ENCODE measurements at regions not wholly inside any gene's neighbourhood (a gene's known extent, or its start where the extent isn't known, plus 50 kb on each side); places are given as distances from the start of the nearest gene placed in this dataset.

DNA sequence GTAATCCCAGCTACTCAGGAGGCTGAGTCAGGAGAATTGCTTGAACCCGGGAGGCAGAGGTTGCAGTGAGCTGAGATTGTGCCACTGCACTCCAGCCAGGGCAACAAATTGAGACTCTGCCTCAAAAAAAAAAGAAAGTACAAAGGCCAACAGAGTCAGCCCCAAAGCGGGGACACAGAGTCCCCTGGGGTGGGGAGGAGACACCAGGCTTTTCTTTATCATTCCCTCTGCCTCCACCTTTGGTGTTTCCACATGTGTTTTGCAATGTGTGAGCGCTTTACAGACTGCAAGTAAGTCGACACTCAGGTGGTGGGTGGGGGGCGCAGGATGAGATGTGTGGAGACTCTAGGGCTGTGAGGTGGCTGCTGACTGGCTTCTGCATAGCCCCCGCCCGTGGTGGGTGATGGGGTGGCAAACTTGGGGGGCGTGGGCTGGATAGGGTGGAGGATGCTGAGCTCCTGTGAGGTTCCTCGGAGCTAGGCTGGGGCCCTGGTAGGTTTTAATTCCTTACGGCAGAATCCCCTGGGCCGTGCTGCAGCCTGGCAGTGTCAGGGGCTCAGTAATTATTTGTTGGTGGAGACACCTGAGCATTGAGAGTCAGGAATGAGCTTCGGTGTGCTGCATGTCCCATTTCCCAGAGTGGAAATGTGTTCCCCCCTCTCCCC is 177.2 kb downstream of the CTTN start:
- no peak for DNase-seq

DNA sequence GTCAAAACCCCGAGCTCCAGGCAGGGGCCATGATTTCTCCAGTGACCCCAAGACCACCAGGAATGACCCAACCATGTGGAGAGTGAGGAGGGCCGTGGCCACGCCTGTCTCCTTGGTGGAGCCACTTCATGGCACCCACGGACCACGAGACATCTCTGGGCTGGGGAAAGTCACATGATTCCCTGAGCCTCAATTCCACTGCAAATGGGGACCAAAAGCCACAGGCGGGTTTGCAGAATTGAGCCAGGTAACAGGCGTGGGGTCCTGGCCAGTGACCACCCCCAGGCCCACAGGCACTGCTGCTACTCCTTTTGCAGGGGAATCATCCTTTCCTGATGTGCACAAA is 178.9 kb downstream of the CTTN start:
- DNase-seq = no peak

DNA sequence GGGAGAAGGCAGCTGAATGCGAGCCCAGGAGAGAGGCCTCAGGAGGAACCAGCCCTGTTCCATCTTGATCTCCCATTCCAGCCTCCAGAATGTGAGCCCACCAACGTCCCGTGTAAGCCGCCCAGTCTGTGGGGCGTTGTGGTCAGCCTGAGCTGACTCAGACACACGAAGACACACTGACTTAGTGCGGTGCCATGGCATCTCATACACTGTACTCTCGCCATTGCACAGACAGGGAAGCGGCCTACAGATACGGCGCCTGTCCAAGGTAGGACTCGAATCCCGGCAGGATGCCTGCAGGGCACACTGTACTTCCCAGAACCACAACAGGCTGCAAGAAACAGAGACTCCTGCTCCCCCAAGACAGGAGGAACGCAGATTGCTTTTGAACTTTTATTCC is 179.6 kb downstream of the CTTN start:
- DNase-seq = no peak

DNA sequence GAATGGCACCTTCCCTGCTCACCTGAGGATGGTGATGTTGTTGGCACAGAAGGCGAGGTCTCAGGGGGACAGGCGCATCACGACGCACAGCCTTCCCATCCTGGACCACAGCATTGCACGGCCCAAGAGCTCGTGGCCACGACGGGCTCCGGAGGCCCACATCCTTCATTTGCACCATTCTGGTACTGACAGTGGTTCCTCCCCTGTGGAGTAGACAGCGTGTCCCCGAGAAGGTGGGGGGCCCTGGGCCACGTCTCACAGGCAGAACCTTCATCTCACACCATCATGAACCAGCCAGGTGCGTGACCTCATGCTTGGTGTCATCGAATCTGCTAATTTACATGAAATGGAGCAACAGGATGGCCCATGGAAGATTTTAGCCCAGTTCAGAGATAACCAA is 180.0 kb downstream of the CTTN start:
- DNase-seq = no peak

DNA sequence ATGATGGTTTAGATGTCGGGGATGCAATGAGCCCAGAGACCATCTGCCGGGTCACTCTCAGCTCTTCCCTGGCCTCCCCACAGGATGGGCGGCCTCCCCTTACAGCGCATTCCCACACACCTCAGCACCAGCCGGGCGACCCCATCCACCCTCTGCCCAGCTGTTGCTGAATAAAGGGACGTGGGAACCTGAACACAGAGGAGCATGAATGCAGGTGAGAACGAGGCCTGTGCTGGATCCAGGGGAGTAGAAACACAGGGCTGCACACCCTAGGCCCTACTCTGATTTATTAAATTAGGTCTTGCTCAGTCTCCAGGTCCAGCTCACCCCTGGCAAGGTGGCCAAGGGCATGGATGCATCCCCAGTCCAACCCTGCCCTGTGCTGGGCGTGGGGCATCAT is 180.5 kb downstream of the CTTN start:
- no peak for DNase-seq

DNA sequence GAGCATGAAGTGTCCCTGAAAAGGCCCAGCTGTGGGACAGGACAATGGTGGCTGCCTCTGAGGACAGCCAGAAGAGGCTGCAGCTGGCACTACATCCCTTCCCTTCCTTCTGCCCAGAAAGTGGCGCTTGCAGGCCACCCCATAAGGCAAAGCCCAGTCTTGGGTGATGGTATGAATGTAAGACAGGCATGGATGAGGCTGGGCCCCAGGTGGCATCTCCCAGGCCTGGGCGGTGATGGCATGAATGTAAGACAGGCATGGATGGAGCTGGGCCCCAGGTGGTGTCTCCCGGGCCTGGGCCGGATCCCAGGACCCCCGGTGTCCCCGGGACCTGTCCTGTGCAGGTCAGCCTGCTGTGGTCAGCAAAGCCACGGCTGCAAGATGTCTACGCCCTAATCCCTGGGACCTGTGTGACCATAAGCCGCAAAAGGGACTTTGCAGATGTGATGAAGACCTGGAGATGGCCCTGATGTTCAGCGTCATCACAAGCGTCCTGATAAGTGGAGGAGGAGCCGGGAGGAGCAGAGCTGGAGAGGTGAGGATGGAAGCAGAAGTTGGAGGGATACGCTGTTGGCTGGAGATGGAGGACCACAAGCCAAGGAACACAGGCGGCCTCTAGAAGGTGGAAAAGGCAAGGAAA is 181.1 kb downstream of the CTTN start:
- no peak for DNase-seq

DNA sequence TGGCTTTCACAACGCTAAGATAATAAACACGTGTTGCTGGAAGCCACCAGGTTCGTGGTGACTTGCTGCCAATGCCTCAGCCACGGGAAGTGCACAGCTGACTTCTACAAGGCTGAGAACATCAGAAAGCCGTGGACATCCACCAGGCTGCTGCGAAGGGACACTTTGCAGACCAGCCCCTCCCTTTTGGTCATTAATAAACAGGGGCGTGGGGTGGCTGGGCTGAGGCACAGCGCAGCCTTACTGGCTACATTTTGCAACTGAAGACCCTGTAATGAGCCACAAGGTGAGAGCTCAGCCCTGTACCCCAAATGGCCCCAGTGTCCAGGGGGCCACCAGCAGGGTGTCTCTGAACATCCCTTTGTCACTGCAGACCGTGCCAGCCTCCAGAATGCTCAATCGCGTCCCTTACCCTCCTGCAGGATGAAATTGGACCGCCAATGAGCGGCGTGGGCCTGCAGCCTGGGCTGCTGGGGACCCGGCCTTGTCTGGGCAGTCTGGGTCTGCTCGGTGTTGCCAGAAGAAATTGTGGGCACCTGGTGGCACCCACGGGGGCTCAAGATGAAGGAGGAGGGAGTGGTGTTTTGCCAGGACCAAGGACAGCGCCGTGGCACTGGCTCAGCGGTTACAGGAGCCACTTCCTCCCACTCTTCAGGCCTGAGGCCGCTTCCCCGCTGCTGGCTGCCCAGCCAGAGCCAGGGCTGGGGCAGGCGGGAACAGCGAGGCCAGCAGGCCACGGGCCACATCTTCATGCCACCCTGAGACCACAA is 181.9 kb downstream of the CTTN start:
- DNase-seq = no peak

DNA sequence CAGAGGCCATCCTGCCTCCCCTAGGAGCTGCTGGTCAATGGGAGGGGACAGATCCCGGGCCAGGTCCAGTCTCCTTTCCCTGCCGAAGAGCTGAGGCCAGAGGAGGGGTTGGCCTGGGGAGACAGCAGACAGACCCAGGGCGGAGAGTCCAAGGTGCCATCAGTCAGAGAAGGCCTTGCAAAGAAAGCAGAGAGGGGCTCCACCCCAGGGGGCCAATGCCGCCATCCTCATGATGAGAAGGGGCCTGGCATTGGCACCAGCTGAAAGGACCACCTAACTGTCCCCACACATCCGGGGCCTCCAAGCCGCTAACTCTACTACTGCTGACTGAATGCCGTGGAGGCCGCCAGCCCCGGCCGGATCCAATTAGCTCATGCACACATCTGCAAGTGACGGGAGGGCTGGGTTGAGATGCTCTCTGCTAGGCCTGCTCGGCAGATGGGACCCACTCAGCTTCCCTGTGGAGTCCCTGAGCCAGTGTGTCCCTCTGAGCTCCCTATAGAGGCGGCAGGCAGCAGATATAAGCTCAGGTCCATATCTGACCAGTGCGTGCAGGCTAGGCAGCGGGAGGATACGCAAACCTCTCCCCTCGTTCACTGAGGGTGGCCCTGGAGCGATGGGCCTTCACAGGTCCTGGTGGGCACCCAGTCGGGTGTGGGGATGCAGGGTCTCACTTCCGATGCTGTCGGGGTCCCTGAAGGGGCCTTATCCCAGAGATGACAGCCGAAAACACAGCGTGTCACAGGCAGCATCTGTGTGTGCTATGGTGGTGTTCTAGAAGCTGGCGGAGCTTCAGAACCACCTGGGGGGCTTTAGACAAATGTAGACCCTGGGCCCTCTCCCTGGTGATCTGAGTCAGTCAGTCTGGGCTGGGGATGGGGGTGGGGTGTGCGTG is 183.9 kb downstream of the CTTN start:
- no peak for DNase-seq

DNA sequence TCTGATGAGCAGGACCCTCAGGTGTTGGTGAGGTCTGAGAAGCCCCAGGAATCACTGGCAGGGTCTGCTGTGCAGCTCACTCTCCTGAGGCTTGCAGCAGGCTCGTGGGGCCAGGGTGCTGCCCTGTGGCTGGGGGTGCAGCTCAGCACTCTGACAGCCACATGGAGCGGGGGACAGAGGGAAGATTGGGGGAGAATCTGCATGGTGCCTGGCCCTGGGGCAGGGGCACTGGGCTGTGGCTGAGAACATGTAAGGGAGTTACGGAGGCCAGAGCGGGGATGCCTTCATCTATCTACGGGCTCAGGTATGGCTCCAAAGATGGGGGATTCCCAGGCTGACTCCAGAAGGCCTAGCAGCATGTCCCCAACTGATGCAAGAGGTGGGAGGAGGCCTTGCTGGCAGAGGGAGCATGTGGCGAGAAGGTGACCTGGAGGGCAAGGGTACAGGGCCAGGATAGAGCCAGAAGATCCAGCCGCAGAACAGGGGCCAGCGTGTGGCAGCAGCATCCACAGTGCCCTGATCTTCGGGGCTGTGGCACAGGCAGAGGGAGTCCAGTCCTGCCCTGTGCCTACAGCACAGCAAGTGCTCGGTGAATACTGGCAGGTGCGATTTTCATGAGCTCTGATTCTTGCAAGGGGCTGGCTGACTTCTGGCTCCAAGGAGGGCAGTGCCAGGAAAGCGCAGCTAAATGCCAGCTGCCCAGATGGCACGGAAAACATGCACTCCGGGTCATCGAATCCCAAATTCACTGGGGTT is 184.7 kb downstream of the CTTN start:
- DNase-seq = no peak

DNA sequence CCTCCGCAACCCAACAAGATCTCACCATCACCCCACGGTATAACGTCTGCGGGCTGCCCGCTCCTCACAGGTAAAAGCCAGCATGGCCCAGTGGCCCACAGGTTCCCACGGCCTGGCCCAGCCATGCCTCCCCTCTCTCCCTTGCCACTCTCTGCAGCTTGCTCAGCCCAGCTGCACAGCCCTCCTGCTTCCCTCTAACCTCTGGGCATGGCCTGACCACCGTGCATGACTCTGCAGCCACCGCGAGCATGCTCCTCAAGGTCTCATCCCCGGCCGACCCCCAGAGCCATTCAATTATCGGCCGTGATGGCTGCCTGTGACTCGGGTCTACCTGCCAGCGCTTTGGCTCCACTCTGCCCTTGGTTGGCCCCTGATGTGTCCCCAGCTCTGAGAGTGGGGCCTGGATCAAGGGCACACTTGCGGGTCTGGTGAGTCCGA is 185.5 kb downstream of the CTTN start:
- no peak for DNase-seq

DNA sequence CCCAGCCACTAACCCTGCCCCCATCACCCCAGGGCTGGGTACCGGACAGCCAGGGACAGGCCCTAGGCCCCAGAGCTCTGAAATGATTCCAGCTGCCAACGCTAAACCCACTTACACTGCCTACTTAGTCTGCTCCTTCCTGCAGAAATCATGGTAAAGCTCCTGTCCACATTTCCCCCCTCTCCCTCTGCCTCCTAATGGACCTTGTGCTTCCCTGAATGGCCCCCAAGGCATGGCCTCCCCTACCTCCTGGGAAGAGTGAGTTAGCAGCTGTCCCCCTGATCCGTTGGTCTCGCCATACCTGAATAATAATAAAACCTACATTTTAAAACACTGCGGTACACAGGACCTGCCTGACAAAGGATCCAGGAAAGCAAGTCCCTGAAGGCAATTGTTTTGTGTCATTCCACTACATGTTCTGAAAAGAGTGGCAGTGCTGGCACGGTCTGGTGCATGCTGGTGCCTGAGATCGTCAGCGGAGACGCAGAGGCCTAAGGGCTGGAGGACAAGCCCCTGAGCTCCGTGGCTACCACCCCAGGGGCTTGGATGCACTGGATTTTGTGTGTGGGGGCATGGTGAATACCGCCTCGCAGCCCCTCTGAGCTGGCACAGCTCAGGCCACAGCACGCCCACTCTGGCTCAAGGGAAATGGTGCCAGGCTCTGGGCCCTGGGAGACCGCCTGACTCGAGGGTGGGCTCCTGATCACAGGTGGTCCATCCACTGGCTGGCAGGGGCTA is 186.3 kb downstream of the CTTN start:
- DNase-seq = no peak

DNA sequence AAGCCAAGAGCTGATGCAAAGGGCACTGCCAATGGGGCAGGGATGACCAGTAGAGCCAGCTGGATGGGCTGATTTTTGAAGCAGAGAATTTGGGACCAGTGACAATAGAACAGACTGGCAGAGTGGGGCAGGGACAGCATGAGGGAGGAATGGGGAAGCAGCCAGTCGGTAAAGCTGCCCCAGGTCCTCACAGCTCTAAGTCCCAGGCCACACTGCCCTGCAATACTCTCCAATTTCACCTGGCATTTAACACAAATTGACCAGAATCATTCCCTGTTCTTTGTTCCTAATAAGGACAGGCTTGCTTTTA is 186.9 kb downstream of the CTTN start:
- no peak for DNase-seq

DNA sequence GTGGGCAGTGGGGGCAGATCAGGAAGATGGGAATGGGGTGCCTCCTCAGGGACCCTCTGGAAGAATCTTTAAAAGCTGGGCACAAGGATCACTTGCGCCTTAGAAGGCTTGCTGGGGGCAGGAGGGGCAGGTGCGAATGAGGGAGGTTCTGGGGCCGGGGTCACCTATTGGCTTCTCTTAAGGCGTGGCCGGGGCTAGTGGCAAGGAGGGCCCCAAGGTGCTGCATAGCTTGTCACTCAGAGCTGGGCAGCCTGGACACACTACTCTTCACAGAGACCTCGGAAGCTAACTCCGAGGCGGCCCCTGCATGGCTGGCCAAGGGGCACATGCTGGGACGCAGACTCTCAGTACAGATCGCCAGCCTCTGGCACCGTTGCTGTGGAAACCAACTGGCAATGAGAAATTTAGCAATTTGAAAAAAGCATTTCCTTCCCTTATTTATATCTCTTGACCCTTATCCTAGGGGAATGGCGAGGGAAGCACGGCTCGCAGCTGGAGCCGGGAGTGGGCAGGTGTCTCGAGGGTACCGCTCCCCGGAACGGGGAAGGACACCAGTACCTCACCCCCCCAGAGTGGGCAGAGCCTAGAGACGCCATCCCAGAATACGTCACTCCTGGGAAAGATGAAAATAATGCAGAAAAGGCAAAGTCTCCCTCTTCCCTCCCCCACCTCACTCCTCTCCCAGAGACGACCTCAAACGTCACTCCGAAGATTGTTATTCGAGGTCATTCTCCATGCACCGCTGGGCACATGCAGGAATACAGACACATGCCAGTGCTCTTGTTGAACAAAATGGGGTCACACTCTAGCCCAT is 188.1 kb downstream of the CTTN start:
- no peak for DNase-seq

DNA sequence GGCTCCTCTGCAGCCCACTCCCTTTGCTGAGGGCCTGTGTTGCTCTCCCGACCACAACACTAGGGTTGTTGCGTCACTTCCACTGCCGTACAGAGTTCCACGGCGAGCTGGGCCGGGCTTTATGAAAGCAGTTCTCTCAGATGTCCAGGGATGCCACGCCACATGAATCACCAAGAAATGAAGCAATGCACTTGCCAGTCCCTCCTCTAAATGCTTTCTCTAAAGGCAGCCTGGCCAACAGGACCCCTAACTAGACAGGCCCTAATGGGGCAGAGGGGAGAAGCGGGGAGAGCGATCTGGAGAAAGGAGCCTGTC is 188.7 kb downstream of the CTTN start:
- DNase-seq = no peak

DNA sequence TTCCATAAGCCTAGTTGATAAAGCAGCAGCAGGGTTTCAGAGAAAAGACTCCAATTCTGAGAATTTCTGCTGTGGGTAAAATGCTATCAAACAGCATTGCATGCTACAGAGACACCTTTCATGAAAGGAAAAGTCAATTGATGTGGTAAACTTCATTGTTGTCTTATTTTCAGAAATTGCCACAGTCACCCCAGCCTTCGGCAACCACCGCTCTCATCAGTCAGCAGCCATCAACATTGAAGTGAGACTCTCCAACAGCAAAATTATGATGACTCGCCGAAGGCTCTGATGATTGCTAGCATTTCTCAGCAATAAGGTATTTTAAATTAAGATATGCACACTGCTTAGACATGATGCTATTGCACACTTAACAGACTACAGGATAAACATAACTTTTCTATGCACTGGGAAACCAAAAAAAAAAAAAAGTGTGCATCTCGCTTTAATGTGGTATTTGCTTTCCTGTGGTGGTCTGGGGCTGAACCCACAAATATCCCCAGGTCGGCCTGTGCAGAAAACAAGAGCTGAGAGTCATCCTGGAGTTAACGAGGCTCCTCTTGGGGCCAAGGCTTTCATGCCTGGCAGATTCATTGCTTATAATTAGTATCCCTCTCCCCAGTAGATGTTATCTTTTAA is 192.1 kb downstream of the CTTN start:
- DNase-seq = no peak

DNA sequence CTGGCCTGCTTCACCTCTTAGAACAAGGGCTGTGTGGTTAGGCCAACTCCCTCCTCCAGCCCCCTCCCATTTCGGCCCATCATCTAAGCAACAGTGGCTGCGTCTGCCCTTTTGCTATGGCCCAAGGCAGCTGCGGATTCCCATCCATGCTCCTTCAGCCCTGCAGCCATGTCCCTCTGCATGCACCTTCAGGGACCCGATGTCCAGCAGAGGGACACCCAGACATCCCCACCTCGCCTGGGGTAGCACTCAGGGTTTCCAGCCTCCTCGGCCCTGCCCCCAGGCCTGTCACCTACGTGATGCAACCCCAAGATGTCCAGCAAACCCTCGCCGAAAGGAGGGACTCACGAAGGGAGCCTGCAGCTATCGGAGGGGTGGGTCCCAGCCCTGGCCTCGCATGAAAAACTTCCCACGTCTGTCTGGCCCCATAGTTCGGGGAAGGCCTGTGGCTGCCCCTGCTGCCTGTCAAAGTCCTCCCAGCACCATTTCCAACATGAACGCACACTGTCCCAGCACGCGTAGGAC is 194.4 kb downstream of the CTTN start:
- no peak for DNase-seq

DNA sequence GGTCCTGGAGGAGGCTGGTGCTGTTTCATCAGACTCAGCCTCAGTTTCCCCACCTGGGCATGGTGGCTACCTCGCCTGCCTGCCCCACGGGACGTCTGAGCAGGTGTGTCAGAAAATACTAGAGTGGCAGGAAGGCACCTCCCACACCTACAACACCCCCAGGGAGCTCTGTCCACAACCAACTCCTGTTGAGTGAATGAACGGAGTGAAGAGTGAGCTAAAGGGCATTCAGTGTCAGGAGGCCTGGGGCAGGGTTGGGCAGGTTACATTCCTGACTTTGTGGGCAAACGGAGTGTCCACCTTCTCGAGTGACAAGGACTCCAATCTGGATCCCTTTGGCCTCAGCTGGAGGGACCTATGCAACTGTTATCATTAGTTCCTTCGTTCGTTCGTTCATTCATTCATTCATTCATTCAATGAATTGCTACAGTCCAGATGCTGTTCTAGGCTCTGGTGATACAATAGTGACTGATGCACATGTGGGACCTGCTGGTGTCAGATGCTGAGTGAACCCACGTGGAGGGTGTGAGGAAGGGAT is 195.2 kb downstream of the CTTN start:
- DNase-seq = no peak

DNA sequence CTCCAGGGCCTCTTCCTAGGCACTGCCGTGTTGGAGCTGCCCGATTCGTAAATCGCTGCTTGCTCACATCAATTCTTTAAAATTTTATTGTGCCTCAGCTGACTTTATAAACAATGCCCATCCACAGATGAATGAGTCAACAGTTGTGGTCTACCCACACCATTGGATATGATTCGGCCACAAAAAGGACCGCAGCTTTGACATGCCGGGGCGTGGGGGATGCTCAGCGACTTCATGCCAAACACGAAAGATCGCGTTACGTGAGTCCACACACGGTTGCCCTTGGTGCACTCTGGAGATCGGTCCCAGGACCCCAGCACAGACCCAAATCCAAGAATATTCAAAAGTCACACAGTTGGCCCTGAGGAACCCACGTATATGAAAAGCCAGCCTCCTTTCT is 195.7 kb downstream of the CTTN start:
- no peak for DNase-seq

DNA sequence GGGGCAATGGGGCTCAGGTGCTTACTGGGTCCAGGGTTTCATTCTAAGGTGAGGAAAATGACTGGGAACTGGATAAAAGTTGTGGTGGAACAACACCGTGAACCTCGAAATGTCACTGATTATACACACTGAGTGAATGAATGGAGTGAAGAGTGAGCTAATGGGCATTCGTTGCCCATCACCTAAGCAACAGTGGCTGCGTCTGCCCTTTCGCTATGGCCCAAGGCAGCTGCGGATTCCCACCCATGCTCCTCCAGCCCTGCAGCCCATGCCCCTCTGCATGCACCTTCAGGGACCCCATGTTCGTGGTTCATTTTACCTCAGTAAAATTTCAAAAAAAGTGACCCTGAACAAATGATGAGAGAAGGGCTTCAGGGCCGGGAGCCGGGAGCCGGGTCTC is 196.3 kb downstream of the CTTN start:
- no peak for DNase-seq

DNA sequence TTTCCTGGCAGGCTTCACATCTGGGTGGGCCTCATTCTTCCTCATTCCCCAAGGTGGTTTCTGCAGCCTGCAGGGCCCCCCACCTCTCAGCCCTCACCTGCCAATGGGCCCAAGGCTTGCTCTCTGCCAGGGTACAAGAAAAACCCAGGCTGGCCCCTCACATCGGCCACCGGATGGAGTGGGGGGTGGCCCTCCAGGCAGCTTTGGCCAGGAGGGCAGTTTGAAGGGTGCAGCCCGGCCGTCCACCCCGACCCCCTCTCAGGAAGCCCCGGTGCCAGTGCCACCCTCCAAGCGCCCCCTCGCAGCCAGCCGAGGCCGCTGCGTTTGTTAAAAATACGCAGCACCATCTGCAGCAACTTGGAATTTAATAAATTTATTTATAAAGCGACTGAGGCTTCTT is 196.7 kb downstream of the CTTN start:
- no peak for DNase-seq

Data from CD4-positive, alpha-beta T cell treated with Interferon alpha-2 for 1 hour (primary cell).